Right forelimb (tissue), 1 donor: ENCODE measurements at regions not wholly inside any gene's neighbourhood (a gene's known extent, or its start where the extent isn't known, plus 50 kb on each side); places are given as distances from the start of the nearest gene placed in this dataset.

Experiments used
- DNase-seq: peaks from one replicate; pipeline ENCODE4 v3.0.0-alpha.2; 2018

GRCh38 chr14:34005901-34006300 is 55.0 kb upstream of the EGLN3 start:
- DNase-seq: no peak

GRCh38 chr14:34004881-34005280 is 54.0 kb upstream of the EGLN3 start:
- DNase-seq: no peak

DNA sequence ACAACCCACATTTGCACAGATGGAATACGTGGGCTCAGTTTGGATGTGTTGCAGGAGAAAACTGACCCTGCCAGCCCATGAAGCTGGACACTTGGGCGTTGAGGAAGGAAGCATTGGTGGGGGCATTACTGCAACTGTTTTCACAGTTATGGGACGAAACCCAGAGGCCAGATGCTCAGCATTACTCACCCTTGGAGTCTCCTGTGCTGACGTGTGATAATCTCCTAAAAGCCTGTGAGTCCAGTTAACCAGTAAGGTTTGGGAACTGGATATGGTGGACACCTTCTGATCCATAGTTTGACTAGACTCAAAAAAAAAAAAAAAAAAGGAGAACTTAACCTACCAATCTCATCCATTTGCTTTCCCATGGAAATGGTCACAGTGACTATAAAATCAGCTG is 52.8 kb upstream of the EGLN3 start:
- DNase-seq: no peak

- DNase-seq: no peak
Measured at GRCh38 chr14:34003082-34003668, 52.3 kb upstream of the EGLN3 start.
